Femur (tissue), 1 donor: ENCODE measurements at regions not wholly inside any gene's neighbourhood (a gene's known extent, or its start where the extent isn't known, plus 50 kb on each side); places are given as distances from the start of the nearest gene placed in this dataset.

Experiments used
- DNase-seq: peaks from one replicate; pipeline ENCODE4 v3.0.0-alpha.2; 2017

DNA sequence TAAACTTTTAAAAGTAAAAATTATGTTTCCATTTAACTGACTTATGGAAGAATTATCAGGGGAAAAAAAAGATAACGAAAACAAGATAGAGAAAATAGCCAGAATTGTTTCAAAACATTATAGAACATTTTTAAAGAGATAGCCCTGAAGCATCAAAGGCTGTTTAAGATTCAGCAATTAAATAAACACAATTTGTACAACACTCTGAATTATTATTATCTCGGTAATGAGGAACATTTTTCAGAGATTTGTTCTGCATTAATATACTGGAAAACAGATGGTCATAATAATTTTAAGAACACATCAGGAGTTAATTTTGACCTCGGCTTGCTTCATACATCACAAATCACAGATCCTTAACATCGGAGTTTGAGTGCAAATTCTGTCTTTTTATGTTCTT is 643.8 kb downstream of the SORCS1 start:
- DNase-seq = no peak

DNA sequence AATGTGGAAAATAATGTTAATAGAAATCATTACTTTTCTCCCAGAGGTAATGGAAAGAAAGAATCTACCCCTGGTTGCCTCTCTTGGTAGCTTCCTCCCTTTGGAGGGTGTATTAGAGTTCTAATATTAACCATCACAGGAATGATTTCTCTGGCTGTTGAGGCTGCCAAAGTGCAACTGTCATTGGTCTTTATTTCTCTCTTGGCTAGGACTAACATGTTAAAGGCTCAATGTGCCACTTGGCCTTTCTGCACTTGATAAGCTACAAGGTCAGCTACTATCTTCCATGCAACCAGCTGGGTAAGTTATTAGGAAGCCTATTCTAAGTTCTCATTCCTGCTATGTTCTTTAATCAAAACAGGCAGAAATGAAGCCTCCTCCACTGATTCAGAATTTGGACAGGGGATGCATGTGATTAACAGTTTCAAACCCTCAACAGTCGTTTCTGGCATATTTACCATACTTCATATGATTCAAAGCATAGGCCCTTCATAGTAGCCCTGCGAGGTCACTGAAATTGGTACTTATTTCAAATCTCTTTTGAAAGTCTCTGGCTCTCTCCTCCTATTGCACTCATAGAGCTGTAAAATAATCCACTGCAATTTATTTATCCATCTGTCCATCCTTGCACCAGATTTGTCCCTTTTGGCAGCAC is 645.0 kb downstream of the SORCS1 start:
- DNase-seq = no peak

DNA sequence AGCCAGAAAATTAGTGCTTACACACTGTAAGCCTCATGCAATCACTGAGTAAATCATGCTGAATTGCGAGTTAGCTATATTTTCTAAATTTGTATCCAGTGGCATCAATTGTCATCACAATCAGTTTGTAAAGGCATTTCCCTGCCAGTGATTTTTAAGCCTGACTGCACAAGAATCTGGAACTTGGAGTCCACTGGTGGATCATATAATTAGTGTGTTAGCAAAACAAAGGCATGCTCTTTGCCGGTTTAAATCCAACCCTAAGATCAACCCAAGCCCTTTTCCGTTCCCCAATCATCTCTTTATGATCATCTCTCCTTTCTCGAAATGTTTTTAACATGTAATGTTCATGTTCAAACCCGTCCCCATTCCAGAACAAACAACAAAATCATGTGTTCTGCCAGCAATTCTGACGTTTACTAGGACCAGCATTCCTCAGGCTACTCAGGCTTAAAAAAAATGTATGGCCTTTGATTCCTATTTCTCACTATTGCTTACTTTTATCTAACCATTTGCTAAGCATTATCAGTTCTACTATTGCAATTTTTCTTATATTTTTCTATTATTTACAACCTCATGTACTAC is 649.2 kb downstream of the SORCS1 start:
- DNase-seq = no peak

DNA sequence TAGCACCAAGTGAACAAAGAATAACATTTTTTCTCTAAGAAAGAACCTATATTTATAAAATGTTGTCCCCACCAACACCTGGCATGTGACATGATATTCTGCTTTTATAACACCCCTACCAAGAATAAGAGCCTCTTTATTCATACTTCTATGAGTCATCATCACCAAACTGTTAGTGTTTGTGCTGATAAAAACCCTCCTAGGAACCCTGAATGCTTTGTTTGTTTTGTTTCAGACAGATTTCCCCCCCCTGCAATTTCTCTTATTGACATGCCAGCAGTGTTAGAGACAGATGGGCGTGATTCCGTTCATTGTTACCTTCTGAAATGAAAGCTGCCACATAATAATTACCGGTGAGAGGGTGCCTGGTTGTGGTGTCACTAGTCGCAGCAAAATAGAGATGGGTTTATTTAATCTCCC is 651.1 kb downstream of the SORCS1 start:
- DNase-seq = no peak

DNA sequence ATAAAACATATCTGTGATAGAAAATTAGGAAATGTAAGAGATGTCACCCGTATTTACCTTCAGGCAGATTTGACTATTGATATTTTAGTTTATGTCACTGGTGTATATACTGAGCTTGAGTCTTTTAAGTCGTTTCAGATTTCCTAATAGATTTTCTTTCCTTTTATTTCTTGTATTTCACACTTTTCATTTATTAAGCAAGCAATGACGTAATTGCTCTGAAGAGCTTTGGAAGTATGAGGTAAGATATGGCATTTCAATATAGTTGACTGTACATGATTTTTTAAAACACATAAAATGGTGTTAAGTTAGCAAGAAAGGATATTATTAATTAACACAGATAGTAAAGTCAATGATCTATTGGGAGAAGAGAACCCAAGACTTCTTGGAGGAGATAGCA is 652.6 kb downstream of the SORCS1 start:
- no peak for DNase-seq

DNA sequence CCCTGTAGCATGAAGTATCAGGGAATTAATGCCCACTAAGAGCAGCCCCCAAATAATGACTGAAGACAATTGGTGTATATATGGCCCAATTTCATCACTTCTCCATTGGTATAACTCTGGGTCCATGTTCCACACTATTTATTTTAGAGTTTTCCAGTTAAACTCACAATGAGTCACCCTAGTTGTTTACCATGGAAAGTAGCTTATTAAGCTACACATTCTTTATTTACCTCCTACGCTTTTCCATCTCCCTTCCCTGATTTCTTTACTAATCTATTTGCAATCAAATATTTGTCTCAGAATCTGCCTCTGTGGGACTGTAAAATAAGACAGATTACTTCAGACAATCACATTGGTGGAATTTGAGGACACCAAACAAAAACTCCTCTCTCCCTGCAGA is 655.6 kb downstream of the SORCS1 start:
- no peak for DNase-seq

DNA sequence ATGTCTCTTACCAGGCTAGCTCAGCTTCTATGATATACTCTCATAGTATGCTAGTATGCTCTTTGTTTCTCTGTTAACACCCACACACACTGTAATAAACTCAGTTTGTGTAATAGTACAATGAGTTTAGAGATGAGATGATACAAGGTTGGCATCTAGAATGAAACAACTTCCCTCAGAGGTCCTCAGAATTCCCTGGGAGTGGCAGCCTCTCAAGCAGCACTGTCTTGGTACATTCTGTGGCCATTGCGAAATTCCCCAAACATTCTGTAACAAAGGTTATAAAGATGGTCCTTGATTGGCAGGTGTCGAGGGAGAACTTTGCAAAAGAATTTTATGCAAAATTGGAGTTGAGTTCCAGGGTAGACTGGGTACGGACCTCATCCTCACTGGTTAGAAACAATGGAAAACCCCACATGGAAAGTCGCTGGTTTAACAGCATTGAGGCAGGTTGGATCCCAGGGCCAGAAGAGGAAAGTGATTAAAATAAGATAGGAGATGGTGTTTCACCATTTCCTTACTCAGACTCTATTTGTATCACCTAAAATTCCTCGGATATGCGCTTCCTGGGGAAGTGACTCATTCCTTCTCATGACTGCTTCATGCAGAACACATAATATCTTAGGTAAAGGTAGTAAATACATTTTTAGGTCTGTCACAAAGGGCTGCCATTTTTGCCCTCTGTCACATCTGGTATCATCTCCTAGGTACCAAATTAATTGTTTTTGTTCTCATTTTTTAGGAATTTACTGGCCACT is 657.8 kb downstream of the SORCS1 start:
- no peak for DNase-seq

DNA sequence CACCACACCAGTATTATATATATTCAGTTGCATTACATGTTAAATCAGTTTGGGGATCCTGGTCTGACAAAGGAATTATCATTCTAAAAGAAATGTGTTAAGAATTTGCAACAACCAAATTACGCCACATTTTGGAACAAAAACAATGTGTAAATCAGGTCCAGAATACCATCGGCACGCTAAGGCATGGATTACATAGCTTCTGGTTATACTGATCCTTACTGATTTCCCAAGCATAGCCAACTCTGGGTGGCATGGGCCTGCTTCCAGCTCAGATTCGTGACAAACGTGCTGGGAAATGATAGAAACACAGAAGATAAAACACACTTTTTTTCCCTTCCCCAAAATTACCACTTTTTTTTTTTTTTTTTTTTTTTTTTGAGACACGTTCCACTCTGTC is 660.0 kb downstream of the SORCS1 start:
- DNase-seq = no peak

DNA sequence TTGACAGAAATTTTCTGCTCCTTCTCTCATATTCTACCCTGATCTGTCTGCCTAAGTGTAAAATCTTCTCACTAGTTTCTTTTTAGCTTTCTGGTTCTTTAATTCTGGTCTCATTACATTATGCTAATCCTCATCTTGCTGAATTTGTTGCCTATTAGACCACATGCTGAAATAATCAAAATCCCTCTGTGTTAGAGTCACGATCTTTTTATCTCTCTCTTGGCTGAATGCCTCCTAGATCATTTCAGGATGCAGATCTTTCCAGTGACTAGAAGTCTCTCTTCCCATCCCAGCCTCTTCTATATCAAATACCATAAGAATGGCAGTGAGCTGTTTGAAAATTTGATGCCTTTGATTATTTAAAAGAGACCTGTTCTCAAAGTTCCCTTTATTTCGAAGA is 661.9 kb downstream of the SORCS1 start:
- DNase-seq = no peak

DNA sequence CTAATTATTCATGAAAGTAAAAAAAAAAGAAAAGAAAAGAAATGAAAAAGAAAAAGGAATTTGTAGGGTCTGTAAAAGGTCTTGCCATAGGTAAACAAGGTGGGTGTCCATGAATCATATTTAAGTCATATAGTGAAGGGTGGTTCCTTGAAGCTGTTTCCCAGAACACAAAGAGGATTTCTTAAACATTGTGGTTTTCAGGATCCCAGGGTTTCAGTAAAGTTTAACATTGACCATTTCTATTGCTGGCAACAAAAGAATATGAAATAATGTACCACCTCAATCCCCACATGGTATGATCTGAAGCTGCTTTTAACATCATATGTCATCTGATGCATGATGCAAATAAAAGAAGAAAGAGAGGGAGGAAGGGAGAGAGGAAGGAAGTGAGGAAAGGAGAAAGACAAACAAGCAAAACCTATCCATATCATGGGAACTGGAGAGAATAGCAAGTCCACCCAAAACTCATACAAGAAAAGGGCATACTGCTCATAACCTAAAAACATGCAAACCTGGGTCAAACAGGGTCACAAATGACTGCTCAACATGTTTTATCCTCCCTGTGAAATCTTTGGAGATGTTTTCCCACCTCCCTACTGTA is 663.5 kb downstream of the SORCS1 start:
- DNase-seq = no peak

DNA sequence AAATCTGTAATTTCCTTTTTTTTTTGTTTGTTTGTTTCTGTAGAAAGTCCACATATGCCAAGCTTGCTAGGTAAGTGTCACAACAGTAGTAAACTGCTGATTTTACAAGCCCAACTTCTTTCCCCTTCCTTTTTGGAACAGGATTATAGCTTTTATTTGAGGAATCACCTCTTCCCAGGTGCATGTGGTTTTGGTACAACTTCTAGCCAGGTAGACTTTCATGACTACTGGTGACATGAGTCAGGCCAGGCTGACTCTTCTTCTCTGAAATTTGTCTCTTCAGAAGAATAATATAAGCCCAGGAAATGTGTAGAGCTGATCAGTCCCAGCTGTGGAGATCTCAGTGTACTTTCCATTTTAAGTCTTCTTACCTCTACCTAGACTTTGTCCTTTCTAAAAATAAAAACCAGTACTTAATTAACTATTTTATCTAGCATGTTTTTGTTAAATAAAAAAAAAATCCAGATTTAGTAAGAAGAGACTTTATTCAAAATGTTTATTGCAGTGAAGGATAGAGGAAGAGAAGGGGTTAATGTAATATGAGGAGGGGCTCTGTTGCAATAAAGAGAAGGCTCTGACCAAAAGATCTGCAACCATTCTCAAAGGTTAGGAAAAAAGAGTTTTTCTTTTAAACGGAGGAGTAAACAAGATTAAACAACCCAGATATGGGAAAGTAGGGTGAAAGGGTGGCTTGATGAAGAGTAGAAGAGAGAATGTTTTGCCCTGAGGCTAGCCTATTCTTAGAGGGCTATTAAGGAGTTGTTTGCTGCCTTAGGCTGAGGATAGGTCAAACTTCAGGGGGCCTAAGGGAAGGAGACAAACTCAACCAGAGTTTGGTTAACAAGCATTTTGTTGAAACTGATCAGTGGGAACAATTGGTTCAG is 664.2 kb downstream of the SORCS1 start:
- no peak for DNase-seq

DNA sequence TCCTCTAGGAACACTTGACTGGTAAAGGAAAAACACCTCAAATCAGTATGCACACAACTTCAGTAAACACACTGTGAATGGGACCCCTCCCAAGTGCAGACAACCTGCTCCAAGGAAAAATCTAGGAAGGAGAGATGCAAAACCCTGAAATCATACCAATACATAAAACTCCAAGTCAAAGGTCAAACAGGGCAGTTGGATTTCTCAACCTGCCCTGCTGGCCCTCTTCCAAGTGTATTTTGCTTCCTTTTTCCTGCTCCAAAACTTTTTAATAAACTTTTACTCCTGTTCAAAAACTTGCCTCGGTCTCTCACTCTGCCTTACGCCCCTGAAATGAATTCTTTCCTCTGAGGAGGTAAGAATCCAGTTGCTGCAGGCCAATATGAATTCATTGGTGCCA is 665.1 kb downstream of the SORCS1 start:
- no peak for DNase-seq

DNA sequence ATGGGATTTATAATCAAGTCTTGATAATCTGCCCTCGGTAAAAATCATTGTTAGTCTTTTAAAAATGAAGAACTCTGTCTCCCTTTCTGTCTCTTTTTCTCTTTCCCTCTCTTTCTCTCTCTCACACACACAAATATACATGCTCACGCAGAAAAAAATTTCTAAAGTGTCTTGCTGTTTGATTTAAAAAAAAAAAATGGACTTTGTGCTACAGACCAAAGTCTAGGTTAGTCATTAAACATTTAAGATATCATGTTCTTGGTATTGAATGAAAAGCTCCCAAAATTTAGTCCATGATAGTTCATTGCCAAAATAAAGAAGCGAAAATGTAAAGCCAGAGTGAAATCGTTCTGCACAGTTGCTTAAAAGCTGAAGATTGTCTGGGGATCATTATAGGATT is 665.8 kb downstream of the SORCS1 start:
- no peak for DNase-seq

DNA sequence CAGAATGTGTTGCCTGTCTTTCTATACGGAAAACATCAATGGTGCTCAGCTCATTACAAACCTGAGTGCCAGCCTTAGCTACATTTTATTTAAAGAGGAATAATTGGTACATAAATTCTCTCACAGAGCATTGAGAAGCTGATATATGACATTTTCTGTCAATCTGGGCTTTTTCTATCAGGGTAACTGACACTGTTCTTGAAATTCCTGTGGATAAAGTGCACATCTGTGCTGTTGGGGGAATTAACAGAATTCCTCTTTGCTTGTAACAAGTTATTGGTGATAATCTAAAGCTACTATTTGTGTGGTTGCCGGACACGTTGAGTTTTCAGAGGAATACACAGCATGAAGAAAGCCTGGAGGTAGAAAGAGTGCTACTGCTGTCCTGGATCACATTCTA is 668.6 kb downstream of the SORCS1 start:
- DNase-seq = no peak

DNA sequence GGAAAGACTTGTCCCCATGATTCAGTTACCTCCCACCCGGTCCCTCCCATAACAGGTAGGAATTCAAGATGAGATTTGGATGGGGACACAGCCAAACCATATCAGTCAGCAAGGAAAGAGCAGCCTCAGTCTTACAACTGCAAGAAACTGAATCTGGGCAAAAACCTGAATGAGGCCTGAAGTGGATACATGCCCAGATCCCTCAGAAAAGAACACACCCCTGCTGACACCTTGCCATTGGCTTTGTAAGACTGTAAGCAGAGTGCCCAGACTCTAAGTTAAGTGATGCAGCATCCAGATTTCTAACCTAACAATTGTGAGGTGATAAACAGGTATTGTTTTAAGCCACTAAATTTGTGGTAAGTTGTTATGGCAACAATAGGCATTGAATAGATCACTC is 670.8 kb downstream of the SORCS1 start:
- DNase-seq = no peak

DNA sequence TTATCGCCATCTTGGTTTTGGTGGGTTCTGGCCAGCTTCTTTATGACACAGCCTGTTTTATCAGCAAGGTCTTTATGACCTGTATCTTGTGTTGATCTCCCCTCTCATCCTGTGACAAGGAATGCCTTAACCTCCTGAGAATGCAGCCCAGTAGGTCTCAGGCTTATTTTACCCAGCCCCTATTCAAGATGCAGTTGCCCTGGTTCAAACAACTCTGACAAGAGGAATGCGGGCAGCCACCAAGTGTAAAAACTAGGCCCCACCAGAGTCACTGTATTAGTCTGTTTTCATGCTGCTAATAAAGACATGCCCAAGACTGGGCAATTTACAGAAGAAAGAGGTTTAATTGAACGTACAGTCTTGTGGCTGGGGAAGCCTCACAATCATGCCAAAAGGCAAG is 671.3 kb downstream of the SORCS1 start:
- DNase-seq = no peak

DNA sequence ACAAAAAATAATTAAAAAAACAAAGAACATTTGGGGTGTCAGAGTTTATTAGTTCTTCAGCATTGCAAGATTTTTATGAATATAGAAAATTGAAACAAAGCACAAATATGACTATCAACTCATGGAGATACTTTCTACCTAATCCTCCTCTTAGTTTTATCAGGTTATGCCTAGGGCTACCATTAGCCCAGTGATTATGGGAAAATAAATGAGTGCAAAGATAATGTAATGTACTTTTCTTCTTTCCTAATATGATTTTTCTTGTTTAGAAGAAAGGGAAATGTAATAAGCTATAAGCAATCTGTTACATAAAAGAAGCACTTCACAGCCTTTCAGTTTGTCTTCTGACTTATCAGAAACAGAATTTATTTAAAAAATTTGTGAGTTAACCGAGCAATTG is 676.8 kb downstream of the SORCS1 start:
- DNase-seq = no peak

DNA sequence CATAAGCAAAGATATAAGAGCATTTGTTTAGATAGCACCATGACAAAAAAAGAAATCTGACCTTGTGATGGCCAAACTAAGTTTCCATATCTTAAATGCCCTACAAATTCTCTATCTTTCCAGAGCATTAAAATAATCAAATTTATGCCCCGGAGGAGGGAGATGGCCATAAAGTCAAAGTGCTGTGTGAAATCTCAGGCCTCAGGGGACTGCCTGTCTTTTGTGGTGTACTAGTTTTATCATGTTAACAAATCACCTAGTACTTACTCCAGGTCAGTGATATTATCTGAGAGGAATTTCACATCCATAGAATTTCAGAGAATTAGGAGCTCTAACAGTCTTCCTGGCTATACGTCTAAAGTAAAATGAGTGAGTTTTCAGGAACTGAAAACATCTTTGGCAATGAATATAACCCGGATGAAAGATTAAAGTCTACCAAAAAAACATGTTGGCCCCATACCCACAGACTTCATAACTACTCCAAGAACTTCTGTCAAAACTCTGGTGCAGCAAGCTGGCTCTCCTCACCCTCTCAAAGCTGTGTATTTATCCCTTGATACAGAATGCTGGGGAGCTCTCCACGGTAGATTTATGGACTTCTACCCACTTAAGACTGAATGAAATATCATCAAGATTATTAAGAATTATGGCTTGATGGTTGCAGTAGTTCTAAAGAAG is 682.8 kb downstream of the SORCS1 start:
- DNase-seq = no peak

DNA sequence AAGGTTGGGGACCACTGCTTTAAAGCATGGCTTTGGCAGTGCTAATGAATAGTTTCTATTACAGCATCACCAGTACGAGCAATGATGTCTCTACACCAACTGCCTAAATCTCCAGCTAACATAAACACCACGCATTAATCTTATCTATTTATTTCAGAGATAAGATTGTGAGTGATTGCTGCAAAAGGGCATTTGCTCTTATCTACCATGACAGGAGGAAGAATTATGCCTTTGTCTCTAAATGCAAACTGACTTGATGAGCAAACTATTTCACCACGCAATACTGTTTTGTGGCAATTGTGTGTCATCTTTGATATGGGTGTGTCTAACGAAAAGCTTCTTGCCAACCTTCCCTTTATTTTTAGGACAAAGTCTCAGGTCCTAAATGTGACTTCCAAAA is 684.9 kb downstream of the SORCS1 start:
- DNase-seq = no peak

DNA sequence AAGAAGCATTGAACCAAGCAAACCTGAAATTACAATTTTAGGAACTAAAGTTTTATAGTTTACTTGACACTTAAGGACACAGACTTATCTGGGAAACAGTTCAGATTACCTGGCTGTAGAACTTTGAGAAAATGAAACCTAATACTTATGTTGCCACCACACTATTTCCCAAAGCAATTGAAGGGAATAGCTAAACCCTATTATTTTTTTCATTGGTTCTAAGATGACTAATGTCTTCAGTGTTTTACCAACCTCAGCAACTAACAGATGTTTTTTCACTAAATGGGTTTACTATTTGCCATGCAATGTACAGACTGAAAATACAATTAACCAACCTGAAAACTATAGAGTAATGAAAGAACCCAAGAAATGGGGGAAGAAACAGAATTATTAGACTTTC is 689.6 kb downstream of the SORCS1 start:
- DNase-seq = no peak

DNA sequence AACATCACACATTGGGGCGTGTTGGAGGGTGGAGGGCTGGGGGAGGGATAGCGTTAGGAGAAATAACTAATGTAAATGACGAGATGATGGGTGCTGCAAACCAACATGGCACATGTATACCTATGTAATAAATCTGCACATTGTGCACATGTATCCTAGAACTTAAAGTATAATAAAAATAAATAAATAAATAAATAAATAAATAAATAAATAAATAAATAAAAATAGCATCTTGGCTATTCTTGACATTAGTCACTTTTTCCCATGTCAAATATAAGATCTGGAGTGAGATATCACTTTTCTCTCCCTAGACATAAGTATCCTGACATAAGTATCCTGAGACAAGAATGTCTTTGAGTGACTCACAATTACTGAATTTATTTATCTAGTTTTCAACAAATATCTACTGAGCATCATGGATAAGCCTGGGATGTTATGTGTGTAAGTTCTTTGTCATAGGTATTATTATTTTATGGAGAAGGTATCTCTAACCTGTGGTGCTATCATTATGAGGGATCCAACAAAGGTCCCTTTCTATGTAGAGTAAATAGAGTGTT is 691.3 kb downstream of the SORCS1 start:
- no peak for DNase-seq

DNA sequence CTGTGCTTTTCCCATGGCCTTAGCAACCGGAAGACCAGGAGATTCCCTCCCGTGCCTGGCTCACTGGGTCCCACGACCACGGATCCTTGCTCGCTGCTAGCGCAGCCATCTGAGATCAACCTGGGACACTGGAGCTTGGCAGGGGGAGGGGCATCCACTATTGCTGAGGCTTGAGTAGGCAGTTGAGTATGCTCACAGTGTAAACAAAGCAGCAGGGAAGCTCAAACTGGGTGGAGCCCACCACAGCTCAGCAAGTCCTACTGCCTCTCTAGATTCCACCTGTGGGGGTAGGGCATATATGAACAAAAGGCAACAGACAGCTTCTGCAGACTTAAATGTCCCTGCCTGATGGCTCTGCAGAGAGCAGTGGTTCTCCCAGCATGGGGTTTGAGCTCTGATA is 697.0 kb downstream of the SORCS1 start:
- no peak for DNase-seq
